Islet precursor cell (in vitro differentiated cells): ENCODE measurements at regions not wholly inside any gene's neighbourhood (a gene's known extent, or its start where the extent isn't known, plus 50 kb on each side); places are given as distances from the start of the nearest gene placed in this dataset.

ENCODE experiments used
- DNase-seq: peaks from one replicate; pipeline ENCODE4 v3.0.0-alpha.2; 2018

DNA sequence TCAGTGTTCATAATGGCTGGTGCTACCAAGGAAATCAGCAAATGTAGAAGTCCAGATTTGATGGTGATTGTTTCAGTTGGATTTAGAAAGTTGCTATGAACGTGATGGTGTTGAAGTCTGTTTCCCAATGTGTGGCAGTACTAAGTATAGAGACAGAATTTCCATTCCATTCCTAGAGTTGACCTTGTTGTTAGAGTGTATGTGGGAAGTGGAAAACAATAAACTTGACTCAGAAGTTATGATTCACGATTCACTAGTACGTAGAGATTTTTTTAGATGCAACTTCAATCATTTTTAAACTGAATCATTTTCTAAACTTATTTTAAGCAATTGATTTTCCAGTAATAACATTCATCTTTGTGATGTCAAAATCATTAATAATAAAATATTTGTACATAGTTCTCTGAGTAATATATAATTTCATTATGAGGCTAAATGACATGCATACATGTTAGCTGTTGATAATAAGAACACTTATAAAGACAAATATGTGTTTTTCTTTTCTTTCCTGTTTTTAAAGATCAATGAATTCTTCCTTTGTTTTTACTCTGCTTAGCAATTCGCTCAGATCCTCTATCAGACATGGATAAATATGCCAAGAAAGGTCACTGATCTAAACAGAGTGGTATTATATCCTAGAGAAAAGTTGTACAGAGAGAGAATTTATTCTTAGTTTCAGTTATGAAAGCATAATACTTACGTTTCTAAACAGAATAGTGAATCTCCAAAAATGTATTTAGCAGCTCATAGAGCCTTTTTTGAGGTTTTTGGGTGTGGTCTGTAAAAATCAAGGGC, 108.8 kb upstream of the GPR149 start:
- DNase-seq, result no peak

DNA sequence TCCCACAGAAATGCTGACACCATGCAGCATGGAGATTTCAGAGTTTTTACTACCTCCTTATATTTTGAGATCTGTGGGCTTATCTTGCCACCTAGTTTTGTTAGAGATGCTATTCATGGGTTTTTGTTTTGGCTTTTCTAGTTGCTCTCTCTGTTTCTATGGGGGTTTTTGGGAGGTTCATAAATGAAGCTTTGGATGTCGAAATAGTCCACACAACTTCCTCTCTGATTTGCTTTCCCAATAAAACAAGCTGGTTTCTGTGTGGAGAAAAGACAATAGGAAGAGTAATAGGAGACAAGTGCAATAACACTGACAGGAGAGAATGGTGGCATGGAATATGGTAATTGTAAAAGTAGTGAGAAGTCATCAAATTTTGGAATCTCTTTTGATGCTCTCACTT, 106.8 kb upstream of the GPR149 start:
- no peak for DNase-seq

- DNase-seq, result no peak
Observed at GRCh38 chr3:154522036-154522602, 92.1 kb upstream of the GPR149 start.

DNA sequence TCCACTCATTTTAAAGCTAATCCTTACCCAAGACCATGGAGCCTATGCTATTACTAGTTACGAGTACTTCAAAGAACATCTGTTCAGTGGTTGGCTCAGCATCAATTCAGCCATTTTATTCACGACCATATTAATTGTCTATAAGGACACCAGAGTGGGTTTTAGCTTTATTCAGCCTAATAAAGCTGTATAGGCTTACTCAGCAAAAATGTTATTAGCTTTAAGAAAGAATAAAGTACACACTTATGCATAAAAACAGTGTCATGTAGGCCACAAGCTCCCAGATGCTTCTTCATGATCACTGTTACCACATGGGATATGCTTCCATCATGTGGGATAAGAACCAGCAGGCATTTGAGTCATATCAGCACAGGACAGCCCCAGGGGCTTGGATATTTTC, 87.4 kb upstream of the GPR149 start:
- no peak for DNase-seq

DNA sequence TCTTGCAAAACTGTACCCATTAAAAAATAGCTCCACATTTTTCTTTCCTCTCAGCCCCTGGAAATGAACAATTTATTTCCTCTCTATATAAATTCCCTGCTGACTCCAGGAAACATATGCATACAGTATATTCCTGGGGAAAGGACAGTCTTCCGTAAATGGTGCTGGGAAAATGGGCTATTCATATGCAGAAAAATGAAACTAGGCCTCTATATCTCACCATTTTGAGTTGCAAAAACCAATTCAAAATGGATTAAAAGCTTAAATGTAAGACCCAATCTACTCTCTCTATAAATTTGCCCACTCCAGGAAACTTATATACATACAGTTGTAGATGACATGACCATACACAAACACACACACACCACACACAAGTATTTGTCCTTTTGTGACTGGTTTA, 85.9 kb upstream of the GPR149 start:
- DNase-seq, result no peak

DNA sequence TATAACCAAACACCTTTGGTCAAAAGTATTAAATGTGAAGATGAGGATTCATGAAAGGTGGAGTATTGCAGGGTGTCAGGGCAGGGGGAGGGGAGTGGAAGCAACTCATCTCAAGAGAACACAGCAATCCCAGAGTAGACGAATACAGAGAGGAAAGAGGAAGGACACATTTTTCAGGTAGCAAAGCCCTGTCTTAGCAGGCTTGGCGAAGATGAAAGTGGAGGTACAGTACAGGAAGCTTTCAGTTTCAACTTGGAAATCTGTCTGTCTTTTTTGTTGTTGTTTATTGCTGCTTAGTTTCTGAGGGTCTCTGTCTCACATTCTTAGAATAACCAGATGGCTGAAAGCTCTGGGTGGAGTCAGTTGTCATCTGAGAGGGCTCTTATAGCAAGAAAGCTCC, 80.8 kb upstream of the GPR149 start:
- no peak for DNase-seq

- no peak for DNase-seq
Observed at GRCh38 chr3:154507727-154508126, 77.7 kb upstream of the GPR149 start.

DNA sequence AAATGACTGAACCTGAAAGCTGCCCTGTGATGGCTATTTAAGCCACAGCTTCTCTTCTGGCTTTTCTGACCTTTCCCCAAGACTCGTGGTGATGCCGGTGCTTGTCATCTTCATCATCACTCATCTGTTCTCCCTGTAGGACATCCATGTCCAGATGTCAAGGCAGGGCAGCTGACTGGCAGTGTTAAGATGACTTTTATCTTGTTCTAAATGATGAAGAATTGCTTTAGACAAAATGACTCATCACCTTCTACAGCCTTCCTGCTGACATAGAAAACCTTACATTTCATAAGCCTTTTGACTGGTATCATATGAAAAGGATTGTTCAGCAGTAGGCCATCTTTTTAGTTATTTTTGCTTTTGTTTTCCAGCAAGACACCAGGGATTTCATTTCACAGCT, 67.0 kb upstream of the GPR149 start:
- DNase-seq, result no peak

DNA sequence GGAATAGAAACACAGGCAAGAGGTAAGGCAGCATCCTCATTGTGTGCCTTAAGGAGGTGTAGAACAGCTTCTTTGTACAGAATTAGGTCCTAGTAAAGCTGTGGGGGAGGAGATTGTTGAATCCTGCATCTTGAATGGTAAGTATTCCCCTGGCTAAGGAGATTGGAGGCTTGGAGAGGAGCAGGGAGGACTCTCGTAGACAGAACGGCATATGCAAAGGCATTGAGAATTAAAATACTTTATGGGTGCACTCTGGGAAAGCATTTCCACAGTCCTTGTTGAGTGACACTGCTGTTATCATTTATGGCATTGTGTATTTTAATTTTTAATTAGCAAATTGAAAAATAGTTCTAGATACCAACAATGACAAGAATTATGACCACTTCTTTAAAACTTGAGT, 66.5 kb upstream of the GPR149 start:
- no peak for DNase-seq

DNA sequence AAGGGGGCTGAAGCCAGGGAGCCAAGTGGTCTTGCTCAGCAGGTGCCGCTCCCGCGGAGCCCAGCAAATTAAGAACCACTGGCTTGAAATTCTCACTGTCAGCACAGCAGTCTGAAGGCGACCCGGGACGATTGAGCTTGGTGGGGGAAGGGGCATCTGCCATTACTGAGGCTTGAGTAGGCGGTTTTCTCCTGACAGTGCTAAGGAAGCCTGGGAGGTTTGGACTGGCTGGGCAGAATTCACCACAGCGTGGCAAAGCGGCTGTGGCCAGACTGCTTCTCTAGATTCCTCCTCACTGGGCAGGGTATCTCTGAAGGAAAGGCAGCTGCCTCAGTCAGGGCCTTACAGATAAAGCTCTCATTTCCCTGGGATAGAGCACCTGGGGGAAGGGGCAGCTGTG, 57.0 kb upstream of the GPR149 start:
- DNase-seq, result no peak

DNA sequence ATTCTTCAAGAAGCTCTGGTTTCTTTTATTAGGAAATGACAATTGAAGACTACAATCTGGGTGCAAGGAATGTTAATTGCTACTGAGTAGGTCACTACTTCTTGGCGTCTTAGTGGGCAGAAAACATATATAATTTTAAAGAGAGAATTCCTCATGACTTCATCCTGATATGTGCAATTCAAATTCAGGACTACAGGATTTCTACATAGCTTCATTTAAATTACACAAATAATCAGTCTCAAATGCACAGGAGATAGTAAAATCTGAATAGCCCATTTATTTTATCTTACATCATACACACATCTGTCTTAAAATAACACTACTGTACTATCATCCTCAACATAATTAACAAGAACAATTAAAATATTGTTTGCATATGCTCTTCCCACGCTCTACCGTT, 52.5 kb upstream of the GPR149 start:
- no peak for DNase-seq

- DNase-seq, result no peak
Observed at GRCh38 chr3:154480033-154480432, 50.0 kb upstream of the GPR149 start.
